NCI-H2107 (cell line): ENCODE measurements at regions not wholly inside any gene's neighbourhood (a gene's known extent, or its start where the extent isn't known, plus 50 kb on each side); places are given as distances from the start of the nearest gene placed in this dataset.

Experiments
- DNase-seq: peaks from one replicate; lab custom pipeline; 2025; lab: John Stamatoyannopoulos, UW

GRCh38 chr1:213728593-213729536 lies 258.9 kb upstream of the PROX1 start:
- no peak for DNase-seq

- no peak for DNase-seq
Observed at GRCh38 chr1:213733705-213734104, 254.1 kb upstream of the PROX1 start.

DNA sequence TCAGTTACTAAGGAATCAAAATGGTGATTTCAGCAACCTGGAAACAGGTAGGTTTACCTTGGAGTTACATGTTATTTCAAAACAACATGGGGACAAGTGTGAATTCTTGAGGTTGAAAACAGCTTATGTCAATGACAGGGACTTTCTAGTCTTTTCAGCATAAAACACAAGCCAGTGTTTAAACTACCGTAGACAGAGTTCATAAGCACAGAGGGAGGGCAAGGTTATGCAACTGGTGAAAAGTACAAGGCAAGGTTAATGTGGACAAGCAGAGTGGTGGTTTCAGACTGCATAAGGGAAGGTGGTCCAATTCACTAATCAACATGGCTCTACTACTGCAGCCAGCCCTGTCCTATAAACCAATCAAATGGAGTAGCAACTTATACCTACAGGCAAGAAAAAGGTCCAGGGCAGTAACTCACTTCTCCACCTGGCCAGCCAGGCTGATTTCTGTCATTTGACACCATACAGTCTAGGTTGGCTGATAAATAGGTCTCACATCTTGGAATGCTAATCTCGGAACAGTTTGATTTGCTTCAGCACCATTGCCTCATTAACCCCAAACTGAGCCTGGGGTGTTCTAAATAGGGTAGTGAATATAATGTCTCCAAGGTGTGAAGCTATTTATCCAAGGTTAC lies 250.3 kb upstream of the PROX1 start:
- DNase-seq = no peak

GRCh38 chr1:213738658-213739057 lies 249.1 kb upstream of the PROX1 start:
- DNase-seq = no peak

- no peak for DNase-seq
Observed at GRCh38 chr1:213742992-213743391, 244.8 kb upstream of the PROX1 start.

GRCh38 chr1:213744780-213745179 lies 243.0 kb upstream of the PROX1 start:
- no peak for DNase-seq

DNA sequence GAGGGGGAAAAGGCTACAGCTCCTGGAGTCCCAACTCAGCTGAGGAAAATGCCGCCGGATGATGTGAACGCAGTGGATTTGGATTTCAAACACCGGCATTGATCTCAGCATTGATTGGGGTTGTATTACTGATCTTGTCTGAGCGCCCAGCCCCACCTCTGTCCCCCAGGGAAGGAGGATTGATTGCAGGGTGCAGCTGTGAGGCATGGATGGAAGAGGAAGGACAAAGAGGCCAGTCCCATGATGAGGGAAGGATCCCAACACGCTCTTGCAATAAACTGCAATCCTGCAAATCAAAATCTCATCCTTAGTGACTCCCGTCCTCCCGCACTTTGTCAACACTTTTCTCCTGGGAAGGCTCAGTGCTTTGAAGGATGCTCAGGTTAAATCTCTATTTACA lies 242.3 kb upstream of the PROX1 start:
- no peak for DNase-seq

- no peak for DNase-seq
Observed at GRCh38 chr1:213749558-213749957, 238.2 kb upstream of the PROX1 start.

- no peak for DNase-seq
Observed at GRCh38 chr1:213750231-213751063, 237.3 kb upstream of the PROX1 start.

DNA sequence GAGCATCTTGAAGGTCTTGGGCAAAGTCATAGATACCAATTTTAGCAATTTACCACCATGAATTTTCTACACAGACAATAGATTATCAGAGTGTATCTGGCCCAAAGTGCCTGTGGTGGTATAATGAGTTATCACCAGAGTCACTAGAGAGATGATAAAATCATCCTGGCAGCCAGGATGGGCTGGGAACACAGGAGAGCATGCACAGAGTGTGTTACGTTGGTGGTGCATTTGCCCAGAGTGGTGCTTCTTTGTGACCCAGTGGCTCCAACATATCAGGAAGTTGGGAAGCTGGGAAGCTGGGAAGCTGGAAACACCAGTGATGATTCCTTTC lies 236.7 kb upstream of the PROX1 start:
- no peak for DNase-seq

DNA sequence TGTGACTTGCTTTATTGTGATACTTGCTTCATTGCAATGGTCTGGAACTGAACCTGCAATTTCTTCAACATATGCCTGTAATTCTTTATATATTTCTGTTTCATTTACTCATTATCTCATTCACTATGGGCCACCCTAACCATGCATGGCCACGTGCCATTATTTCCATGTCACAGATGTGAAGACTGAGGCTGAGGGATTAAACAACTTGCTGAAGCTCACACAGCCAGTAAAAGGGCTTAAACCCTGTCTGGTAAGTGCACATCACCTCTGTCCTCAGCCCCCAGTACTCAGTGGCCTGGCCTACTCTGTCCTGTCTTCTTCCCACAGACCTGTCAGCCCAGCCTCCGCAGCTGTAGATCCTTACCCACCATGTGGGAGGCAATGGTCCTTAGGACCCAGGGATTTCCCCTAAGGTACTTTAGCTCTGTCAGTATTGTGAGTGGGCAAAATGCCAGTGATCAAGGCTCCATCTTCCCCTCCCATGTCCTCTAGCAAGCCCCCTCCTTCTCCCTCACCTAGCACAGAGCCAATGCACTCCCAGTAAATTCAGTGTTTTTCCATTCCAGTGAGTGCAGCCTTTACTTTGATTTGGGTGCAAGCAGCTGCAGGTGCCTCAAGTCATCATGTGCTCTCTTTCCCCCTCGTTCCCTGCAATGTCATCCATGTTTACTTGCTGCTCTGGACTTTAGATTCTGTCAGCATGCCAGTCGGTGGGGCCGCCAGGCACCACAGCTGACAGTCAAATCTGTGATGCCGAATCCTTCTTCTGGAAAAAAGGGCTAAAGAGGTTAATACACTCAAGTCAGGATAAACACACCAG lies 228.2 kb upstream of the PROX1 start:
- no peak for DNase-seq

GRCh38 chr1:213761845-213762407 lies 225.8 kb upstream of the PROX1 start:
- DNase-seq = no peak

DNA sequence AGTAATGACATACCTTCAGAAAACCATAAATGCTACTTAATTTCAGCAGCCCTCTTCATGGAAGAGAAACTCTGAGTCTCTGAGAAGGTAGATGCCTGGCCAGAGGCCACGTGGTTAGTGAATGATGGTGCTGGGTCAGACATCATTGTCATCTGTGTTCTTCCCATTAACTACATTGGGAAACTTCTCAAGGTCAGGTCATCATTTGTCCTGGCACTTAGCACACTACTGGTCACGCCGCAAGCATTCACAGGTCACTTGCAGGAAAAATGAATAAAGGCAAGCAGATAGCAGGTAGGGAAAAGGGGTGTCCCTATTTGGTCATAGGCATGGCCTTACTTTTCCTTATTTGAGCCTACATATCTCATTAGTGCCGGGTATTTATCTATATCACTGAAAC lies 220.1 kb upstream of the PROX1 start:
- no peak for DNase-seq

GRCh38 chr1:213772128-213773063 lies 215.4 kb upstream of the PROX1 start:
- DNase-seq = no peak

- DNase-seq = no peak
Observed at GRCh38 chr1:213773975-213774374, 213.8 kb upstream of the PROX1 start.

GRCh38 chr1:213776969-213777368 lies 210.8 kb upstream of the PROX1 start:
- no peak for DNase-seq

GRCh38 chr1:213779228-213779627 lies 208.5 kb upstream of the PROX1 start:
- no peak for DNase-seq

GRCh38 chr1:213782941-213783672 lies 204.7 kb upstream of the PROX1 start:
- DNase-seq = no peak

- peak; percentile 38 for DNase-seq
Observed at GRCh38 chr1:213783893-213784292, 203.9 kb upstream of the PROX1 start.

GRCh38 chr1:213786683-213787082 lies 201.1 kb upstream of the PROX1 start:
- DNase-seq = no peak
